ENCODE measurements at regions not wholly inside any gene's neighbourhood (a gene's known extent, or its start where the extent isn't known, plus 50 kb on each side); places are given as distances from the start of the nearest gene placed in this dataset.

DNA sequence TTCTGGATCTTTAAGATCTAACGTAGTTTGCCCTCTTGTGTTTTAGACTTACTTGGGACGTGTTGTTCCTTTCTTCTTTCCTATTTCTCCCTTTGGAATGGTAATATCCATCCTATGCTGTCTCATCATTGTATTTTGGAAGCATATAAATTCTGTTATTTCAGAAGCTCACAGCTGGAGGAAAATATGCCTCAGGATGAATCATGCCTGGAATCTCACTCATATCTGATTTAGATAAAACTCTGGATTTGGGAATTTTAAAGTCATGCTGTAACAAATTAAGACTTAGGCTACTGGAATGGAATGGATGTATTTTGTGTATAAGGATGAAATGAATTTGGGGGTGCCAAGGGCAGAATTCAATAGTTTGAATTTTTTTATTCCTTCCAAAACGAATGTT lies 245.2 kb upstream of the GULP1 start:
- no peaks in the 10 kb centered on the region for H3K36me3 Mint-ChIP-seq (ENCODE audit: low read depth)
- TF ChIP-seq, protein P1, sequence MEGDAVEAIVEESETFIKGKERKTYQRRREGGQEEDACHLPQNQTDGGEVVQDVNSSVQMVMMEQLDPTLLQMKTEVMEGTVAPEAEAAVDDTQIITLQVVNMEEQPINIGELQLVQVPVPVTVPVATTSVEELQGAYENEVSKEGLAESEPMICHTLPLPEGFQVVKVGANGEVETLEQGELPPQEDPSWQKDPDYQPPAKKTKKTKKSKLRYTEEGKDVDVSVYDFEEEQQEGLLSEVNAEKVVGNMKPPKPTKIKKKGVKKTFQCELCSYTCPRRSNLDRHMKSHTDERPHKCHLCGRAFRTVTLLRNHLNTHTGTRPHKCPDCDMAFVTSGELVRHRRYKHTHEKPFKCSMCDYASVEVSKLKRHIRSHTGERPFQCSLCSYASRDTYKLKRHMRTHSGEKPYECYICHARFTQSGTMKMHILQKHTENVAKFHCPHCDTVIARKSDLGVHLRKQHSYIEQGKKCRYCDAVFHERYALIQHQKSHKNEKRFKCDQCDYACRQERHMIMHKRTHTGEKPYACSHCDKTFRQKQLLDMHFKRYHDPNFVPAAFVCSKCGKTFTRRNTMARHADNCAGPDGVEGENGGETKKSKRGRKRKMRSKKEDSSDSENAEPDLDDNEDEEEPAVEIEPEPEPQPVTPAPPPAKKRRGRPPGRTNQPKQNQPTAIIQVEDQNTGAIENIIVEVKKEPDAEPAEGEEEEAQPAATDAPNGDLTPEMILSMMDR (IDR thresholded peaks at IDR 0.05), result no peak
- POLR2A ChIA-PET, result no interaction called here

DNA sequence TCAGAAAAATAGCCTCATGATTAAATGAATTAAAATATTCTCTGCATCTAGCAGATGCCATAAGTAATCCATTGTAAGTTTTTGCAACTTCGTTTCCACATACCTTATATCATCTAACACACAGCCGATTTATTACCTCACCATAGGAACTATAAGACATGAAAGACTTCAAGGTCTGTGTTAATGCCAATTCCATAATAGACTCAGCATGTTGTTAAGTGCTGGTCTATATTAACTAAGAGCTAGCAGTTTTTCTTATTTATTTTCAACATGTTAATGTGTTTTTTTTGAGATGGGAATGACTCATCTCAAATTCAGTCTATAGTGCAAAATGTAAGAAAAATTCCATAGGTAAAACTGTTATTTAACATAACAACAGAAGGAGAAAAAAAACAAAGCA lies 243.9 kb upstream of the GULP1 start:
- Mint-ChIP-seq H3K27ac (no peak overlapping the region), H3K9me3 (peaks cover 1% of the 10 kb centered on the region), H3K36me3 (ENCODE audit: low read depth) (no peaks in the 10 kb centered on the region), H3K4me3 (no peak overlapping the region), H3K27me3 (no peaks in the 10 kb centered on the region), H3K4me1 (ENCODE audit: low read depth) (no peaks in the 10 kb centered on the region)
- H3K27ac ChIP-seq (ENCODE audit: low read depth in 1 of 2, low read length in 2 of 2), result no peak overlapping the region
- no peak for DNase-seq
- no peaks in the 10 kb centered on the region for H3K36me3 ChIP-seq (ENCODE audit: insufficient read depth, low read length)
- ChIA-PET CTCF (no interaction called here), POLR2A (no interaction called here)
- no peak for ATAC-seq (ENCODE audit: poor library complexity)
- H3K4me1 ChIP-seq (ENCODE audit: insufficient read depth, low read length), result no peaks in the 10 kb centered on the region
- TF ChIP-seq, protein P1 (IDR thresholded peaks at IDR 0.05), result no peak
- no peaks in the 10 kb centered on the region for H3K27me3 ChIP-seq (ENCODE audit: control insufficient read depth in 1 of 2, insufficient read depth in 2 of 2, low read length in 2 of 2)
- no peak overlapping the region for H3K4me3 ChIP-seq (ENCODE audit: low read length)
- intact Hi-C loops (cut with DNase I, micrococcal nuclease), result no loop called here
- H3K9me3 ChIP-seq (ENCODE audit: control insufficient read depth in 1 of 2, insufficient read depth in 1 of 2, low read length in 2 of 2), result no peaks in the 10 kb centered on the region

More for the DNA sequence above, 245.2 kb upstream of the GULP1 start:
- CTCF ChIA-PET, result no interaction called here
- Histone ChIP-seq H3K4me3 (ENCODE audit: low read length) (no peak overlapping the region), H3K4me1 (ENCODE audit: insufficient read depth, low read length) (no peaks in the 10 kb centered on the region), H3K27ac (ENCODE audit: low read depth in 1 of 2, low read length in 2 of 2) (no peak overlapping the region), H3K9me3 (ENCODE audit: control insufficient read depth in 1 of 2, insufficient read depth in 1 of 2, low read length in 2 of 2) (no peaks in the 10 kb centered on the region), H3K36me3 (ENCODE audit: insufficient read depth, low read length) (no peaks in the 10 kb centered on the region), H3K27me3 (ENCODE audit: control insufficient read depth in 1 of 2, insufficient read depth in 2 of 2, low read length in 2 of 2) (no peaks in the 10 kb centered on the region)
- DNase-seq, result no peak
- Mint-ChIP-seq H3K4me3 (no peak overlapping the region), H3K9me3 (peaks cover 1% of the 10 kb centered on the region), H3K27me3 (no peaks in the 10 kb centered on the region), H3K4me1 (ENCODE audit: low read depth) (no peaks in the 10 kb centered on the region), H3K27ac (no peak overlapping the region)
- intact Hi-C loops (cut with DNase I, micrococcal nuclease), result no loop called here
- no peak for ATAC-seq (ENCODE audit: poor library complexity)

DNA sequence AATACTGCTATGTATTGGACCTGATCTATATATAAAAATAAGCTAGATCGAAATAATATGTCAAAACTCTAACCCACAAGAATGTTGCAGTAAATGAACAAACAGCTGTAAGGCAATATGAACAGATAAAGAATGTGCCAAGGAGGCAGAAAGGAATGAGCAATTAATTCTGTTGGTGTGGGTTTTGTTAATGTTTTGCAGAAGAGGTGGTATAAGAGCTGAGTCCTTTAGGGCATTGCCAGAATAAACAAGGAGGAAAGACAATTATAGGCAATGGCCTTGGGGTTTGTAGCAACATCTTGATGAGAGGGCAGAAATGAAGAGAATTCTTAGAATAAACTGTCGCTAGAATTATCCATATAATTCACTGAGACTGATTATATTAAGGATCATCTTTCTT lies 240.9 kb upstream of the GULP1 start:
- Histone ChIP-seq H3K27me3 (ENCODE audit: control insufficient read depth in 1 of 2, insufficient read depth in 2 of 2, low read length in 2 of 2) (no peaks in the 10 kb centered on the region), H3K4me3 (ENCODE audit: low read length) (no peak overlapping the region), H3K4me1 (ENCODE audit: insufficient read depth, low read length) (no peaks in the 10 kb centered on the region), H3K9me3 (ENCODE audit: control insufficient read depth in 1 of 2, insufficient read depth in 1 of 2, low read length in 2 of 2) (peaks cover 0 to 4% of the 10 kb centered on the region in 2 experiments), H3K36me3 (ENCODE audit: insufficient read depth, low read length) (no peaks in the 10 kb centered on the region), H3K27ac (ENCODE audit: low read depth in 1 of 2, low read length in 2 of 2) (no peak overlapping the region)
- Mint-ChIP-seq H3K27ac (no peak overlapping the region), H3K27me3 (no peaks in the 10 kb centered on the region), H3K36me3 (ENCODE audit: low read depth) (no peaks in the 10 kb centered on the region), H3K4me3 (no peak overlapping the region), H3K9me3 (no peaks in the 10 kb centered on the region), H3K4me1 (ENCODE audit: low read depth) (no peaks in the 10 kb centered on the region)
- no peak for DNase-seq
- ChIA-PET POLR2A (interaction anchor here (0.6 kb wide), 1 partner anchor 177 kb away, joined by 4 read pairs; no protein-coding TSS in a partner anchor), CTCF (no interaction called here)
- no peak for ATAC-seq (ENCODE audit: poor library complexity)
- TF ChIP-seq, protein P1 (IDR thresholded peaks at IDR 0.05), result no peak
- intact Hi-C loops (cut with DNase I, micrococcal nuclease), result no loop called here

Data from CD4-positive, alpha-beta T cell (primary cell).